Right kidney (tissue), 1 donor: ENCODE measurements at regions not wholly inside any gene's neighbourhood (a gene's known extent, or its start where the extent isn't known, plus 50 kb on each side); places are given as distances from the start of the nearest gene placed in this dataset.
"Not testable (repeated sequence)": the region's sequence is repeated elsewhere in the genome, so short reads cannot be mapped to it uniquely, and the experiment has no call there.

ENCODE experiments used
- DNase-seq: peaks from one replicate; pipeline ENCODE4 v3.0.0-alpha.2; 2016

DNA sequence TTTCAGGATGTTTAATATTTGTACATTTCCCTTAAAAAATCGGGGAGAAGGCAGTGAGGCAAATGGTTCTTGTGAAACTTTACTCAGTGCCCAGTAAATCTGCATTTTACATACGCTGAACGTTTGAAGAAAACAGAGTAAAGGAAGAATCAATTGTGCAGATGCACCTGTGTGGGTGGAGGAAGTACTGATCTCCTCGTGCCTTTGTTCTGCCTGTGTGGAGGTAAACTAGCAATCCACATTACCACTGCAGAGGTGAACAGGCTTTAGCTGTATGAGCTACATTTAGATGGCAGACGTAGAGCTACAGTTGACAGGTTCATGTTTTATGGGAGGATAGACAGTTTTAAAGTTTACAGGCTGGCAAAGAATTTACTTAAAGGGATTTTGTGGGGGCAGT lies 62.7 kb upstream of the VIPR2 start:
- no peak for DNase-seq

DNA sequence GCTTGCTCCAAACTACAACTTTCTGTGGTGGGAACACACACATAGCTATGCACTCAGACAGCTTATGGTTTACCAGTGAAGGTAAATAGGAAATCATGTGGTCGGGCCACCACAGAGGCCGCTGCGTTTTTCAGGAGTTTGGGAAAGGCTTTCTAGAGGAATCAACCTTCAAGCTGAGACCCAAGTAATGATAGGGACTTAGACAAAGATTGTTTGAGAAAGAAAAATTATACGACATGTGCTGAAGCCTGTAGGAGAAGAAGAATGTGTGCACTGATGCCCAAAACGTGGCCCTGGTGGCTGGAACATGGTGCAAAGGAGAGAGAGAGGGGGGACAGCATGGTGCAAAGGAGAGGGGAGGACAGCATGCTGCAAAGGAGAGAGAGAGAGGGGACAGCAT lies 61.2 kb upstream of the VIPR2 start:
- no peak for DNase-seq

DNA sequence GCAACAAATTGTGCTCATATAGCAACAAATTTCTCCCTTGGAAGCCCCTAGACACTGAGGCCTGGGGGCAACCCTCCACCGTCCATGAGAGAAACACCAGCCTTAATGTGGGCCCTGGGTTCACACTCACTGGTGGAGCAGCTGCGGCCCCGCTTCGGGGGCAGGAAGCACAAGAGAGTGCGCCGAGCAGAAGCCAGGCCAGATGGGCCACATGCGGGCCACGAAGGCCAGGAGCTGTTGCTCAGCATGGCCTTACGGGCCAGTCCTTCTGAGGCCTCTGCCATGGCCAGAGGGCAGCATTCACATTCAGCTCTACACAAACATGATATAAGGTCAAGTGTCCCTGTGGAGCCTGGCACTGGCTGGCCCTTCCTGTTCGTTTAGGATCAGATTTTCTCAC lies 60.0 kb upstream of the VIPR2 start:
- DNase-seq: no peak

DNA sequence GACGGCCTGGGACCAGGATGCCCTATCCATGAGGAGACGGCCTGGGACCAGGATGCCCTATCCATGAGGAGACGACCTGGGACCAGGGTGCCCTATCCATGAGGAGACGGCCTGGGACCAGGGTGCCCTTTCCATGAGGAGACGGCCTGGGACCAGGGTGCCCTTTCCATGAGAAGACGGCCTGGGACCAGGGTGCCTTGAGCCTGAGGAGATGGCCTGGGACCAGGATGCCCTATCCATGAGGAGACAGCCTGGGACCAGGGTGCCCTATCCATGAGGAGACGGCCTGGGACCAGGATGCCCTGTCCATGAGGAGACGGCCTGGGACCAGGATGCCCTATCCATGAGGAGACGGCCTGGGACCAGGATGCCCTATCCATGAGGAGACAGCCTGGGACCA lies 58.6 kb upstream of the VIPR2 start:
- DNase-seq: not testable (repeated sequence)

DNA sequence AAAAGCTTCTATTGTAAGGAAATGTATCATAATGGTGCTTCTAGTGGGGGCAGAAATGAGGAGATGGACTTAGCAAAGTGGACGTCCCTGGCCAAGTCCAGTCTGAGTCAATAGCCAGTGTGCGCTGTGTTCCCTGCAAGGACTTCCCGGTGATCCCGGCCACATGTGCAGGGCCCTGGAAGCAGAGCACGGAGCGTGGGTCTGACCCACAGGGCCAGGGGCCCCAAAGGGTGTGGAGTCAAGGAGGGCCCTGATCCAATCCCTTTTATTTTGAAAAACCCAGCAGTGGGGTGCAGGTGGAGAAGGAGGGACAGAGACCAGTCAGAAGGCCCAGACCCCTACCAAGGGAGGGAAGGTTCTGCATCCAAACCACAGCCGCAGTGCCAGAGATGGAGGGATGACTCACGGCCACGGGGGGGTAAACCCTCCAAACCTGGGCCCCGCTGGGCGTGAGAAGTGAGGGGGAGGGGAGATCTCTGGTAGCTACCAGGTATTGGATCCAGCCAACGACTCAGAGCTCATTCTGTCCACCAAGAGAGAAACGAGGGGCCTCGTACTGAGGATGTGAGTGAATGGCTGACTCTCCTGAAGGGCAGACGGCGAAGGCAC lies 57.2 kb upstream of the VIPR2 start:
- DNase-seq: no peak

DNA sequence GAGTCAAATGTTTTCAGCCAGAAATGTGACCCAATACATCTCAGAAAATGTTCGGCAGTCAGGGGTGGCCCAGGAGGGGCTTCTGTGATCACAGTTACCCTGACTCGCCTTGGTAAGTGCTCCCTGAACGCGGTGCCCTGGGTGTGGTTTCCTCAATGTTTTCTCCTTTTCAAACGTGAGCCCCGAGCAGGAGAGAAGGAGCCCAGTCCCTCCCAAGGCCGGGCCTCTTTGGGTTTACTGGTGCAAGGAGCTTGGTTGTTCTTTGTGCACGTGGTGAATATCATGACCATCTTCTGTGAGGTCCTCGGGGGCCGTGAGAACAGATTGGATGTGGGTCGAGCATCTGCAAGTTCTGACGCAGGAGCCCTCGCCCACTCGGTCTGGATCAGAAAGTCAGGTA lies 55.8 kb upstream of the VIPR2 start:
- DNase-seq: no peak

DNA sequence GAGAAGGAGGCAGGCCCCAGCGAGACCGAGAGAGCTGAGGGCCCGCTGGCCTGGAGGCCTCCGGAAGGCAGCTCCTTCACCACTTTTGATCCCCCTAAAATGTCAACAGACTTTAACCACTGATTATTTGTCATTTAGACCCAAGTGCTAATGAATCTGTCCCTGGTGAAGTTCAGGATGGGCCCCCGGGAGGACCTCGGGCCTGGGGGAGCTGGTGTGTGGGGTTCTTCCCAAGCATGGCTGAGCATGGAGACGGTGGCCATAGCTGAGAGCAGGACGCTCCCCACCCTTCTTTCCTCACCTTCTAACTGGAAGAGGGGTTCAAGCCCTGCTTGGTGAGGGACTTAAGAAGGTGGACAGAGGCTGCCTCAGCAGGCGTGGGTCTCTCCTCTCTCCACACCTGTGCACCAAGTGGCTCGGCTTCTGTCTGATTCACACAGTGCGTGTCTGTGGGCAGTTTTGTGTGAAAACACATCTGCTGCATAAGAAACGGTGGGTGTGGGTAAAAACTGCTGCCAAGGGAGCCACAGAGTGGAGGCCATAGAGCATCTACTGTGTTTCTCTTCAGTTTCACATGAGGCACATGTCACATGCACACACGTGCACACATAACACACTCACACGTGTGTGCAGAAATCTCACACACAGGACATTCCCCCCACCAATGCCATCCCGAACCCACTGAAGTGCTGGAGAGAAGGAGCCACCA lies 53.5 kb upstream of the VIPR2 start:
- DNase-seq: no peak

DNA sequence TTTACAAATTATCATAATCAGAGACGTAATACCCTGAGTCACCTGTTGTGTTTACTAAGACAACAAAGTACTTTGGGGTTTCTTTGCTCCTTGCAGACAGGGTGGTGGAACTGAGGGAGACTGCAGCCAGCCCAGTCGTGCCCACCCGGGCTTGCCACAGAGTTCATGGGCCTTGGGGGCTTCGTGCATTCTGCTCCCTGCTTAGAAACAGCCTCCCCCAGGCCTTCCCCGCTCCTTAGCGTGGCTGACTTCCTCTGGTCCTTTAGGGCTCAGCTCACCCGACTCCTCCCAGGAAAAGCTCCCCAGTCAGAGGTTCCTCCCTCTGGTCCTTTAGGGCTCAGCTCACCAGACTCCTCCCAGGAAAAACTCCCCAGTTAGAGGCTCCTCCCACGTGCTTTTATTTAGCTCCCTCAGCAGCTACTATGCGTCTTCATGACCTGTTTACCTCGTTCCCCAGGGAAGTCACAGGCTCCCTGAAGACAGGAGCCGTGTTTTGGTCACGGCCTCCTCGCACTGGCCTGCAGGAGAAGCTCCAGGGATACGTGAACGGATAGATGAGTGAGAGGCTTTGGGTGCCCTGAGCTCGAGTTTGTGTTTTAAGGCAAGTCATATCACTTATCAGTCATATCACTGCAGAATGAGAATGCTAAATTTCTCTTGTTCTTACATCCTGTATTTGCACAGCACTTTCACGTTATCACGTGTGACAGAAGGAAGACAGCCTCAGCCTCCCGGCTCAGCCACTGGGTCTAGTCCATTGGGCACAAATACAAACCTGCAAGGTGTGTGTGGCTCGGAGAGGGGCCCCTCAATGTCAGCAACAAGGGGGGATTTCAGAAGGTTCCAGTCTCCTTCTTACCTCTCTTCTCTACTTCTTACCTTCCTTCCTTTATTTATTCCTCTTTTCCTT lies 52.7 kb upstream of the VIPR2 start:
- DNase-seq: peak; percentile 26

DNA sequence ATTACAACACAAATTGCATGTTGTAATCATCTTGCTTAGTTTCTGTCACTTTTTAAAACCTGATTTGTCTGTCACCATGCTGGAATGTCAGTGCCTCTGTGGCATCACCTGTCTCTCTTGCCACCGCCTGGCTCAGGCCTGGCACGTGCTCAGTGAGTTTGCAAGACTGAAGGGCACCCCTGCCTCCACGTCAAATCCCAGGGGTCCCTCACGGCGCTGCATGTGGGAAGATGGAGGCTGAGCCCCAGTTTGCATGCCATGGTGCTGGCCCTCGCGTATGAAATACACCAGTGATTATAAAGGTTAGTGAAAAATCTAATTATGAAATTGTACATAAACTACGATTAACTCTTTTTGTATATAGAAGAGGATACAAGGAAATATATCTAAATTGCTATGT lies 51.9 kb upstream of the VIPR2 start:
- DNase-seq: no peak

DNA sequence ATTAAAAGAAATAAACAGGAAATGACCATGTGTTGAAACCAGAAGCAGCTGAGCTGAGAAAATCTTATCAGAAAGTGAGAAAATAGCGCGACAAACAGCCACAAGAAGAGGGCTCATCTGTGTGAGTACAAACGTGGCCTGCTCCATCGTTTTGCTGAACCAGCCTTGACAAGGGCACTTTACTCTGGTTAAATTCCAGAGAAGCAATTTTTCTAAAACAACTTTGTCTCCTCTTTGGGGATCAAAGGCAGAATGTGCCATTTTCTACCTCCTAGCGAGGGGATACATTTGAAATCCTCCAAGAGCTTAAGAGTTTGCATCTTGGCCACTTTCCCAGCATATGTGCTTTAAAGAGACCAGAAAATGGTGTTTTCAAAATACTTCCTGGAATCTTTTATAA lies 51.3 kb upstream of the VIPR2 start:
- DNase-seq: no peak
